Dermis blood vessel endothelial cell (primary cell): ENCODE measurements at regions not wholly inside any gene's neighbourhood (a gene's known extent, or its start where the extent isn't known, plus 50 kb on each side); places are given as distances from the start of the nearest gene placed in this dataset.
"Not testable (repeated sequence)": the region's sequence is repeated elsewhere in the genome, so short reads cannot be mapped to it uniquely, and the experiment has no call there.

Experiments used
- DNase-seq: peaks from one replicate; pipeline ENCODE4 v3.0.0; 2010

GRCh38 chr4:189551931-189552670 is 388.6 kb upstream of the FRG1 start:
- not testable (repeated sequence) for DNase-seq

DNA sequence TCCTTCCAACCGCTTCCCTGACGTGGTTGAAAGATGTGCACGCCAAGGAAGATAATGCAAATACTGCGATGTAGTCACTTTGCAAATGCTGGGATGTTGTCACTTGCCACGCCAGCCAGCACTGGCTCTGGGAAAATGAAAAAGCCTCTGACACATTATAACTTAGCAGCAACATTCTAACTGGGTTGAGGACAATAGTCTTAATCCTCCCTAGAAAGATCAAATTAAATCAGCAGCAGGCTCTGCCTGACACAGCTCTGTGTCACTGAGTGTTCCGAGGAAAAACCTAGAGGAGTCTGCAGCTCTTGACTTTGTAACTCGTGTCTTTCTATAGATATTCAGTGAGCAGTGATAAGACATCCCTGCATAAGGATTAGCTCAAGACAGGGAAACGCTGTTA is 380.1 kb upstream of the FRG1 start:
- not testable (repeated sequence) for DNase-seq

DNA sequence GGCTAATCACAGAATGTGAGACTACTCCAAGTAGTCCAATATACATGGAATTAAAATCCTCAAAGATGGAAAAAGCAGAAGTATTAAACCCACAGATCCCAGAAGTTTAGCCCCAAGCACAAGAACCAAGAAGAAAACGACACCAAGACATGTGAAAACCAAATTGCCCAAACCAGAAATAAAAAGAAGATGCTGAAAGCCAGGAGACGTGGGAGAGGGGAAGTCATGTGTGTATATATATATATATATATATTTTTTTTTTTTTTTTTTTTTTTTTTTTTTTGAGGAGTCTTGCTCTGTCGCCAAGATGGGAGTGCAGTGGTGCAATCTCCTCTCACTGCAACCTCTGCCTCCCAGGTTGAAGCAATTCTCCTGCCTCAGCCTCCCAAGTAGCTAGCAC is 376.9 kb upstream of the FRG1 start:
- not testable (repeated sequence) for DNase-seq

- DNase-seq: not testable (repeated sequence)
Measured at GRCh38 chr4:189566271-189566670, 374.4 kb upstream of the FRG1 start.

GRCh38 chr4:189566900-189567299 is 373.8 kb upstream of the FRG1 start:
- DNase-seq: not testable (repeated sequence)

DNA sequence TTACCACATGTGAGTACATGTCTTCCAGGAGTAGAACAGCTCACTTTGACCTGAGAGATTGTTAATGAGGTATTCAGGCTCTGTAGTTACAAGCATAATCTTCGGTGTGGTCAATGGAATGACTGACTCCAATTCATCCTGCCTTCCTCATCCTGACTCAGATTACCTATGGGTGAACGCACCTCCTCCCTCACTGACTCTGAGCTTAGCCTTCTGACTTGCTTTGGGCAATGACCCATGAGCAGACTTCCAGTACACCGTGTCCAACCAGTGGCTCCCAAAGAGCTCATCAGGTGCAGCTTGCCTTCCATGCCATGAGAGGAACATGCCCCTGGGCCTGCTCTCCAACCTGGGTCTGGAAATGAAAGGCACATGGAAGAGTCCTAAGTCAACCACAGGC is 361.0 kb upstream of the FRG1 start:
- DNase-seq: not testable (repeated sequence)

GRCh38 chr4:189586908-189587632 is 353.6 kb upstream of the FRG1 start:
- not testable (repeated sequence) for DNase-seq

- DNase-seq: not testable (repeated sequence)
Measured at GRCh38 chr4:189589201-189589600, 351.5 kb upstream of the FRG1 start.

GRCh38 chr4:189592890-189593289 is 347.8 kb upstream of the FRG1 start:
- no peak for DNase-seq

- DNase-seq: no peak
Measured at GRCh38 chr4:189597341-189597740, 343.3 kb upstream of the FRG1 start.

GRCh38 chr4:189600264-189600663 is 340.4 kb upstream of the FRG1 start:
- DNase-seq: no peak

DNA sequence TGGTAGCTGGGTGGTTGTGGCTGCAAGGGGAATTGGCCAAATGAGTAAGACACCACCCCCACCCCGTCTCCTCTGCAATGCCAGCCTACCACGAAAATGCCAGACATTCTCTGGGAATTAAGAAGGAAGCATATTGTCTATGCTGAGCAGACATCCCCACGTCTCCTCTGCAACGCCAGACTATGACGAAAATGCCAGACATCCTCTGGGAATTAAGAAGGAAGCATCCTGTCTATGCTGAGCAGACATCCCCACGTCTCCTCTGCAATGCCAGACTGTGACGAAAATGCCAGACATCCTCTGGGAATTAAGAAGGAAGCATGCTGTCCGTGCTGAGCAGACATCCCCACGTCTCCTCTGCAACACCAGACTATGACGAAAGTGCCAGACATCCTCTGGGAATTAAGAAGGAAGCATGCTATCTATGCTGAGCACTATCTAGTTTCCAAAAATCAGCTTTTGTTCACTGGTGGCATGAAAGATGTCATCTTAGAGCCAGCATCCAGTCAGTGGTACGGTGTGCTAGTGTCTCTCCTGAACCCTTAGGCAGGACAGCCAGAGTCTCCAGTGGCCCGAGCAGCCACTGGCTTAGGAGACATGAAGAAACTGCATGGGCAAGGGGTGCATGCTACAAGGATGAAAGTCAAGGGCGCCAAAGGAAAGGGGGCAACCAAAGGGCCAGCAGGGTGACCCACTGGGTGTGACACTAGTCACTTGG is 339.8 kb upstream of the FRG1 start:
- DNase-seq: no peak

- not testable (repeated sequence) for DNase-seq
Measured at GRCh38 chr4:189602827-189603226, 337.8 kb upstream of the FRG1 start.

DNA sequence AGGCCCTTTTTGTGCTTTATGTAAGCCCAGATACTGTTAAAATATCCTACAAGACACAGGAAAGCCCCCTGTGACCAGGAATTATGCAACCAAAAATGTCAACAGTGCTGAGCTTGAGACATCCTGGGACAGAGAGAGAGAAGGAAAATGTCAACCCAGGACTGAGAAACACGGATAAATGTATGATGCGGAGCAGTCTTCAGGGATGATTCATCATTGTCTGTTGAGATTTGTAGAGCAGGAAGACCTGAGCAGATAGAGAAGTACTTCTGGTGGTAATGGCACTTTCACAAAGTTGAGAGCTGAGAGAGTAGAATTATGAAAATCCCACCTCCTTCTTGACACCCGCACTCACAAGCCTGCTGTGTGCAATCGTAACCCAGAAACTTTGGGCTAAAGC is 330.1 kb upstream of the FRG1 start:
- DNase-seq: not testable (repeated sequence)

GRCh38 chr4:189613207-189613606 is 327.5 kb upstream of the FRG1 start:
- DNase-seq: no peak

- no peak for DNase-seq
Measured at GRCh38 chr4:189615217-189615663, 325.4 kb upstream of the FRG1 start.

DNA sequence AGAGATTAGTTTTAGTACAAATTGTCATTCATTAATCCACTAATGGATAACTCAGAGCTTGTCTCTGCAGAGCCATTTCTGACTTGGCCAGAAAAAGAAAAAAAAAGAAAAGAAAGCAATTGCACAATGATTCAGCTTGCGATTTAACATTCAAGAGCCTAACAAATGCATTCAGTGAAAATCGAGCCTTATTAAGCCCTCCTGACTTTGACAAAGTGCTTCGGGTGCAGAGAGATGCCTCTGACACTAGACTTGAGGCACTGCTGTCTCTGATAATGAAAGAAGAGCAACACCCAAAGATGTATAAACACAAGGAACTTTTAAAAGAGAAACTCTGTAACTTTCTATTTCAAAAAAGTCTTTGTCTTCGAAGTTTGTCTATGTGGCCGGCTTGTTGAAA is 322.9 kb upstream of the FRG1 start:
- not testable (repeated sequence) for DNase-seq

DNA sequence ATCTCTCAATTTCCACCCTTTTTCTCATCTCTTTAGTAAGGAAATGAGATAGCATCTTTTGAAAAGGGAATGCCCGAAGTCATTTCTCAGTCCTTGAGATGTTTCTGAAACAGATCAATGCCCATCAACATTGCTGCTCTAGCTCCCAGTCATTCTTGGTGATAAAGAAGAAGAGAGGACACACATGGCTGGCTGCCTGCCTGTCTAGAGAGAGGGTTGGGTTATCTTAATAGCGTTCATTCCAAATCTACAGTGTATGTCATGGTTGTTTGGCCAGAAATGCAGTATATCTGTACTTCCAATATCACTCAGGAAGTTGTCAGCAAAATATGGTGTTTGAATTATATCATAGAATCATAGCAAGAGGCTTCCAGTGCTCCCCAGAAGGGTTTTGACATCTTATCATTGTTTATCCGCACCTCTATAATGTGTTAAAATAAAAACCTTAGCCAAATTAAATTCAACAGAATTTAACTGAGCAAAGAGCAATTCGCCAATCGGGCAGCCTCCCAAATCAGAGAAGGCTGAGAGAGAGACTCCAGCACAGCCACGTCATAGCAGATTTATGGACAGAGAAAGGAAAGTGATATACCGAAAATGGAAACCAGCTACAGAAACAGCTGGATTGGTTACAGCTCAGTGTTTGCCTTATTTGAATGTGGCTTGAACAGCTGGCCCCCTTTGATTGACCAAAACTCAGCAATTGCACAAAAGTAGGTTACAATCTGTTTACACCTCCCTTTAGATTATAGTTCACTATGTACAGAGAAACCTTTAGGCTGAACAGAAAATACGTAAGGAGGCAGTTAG is 321.0 kb upstream of the FRG1 start:
- not testable (repeated sequence) for DNase-seq

DNA sequence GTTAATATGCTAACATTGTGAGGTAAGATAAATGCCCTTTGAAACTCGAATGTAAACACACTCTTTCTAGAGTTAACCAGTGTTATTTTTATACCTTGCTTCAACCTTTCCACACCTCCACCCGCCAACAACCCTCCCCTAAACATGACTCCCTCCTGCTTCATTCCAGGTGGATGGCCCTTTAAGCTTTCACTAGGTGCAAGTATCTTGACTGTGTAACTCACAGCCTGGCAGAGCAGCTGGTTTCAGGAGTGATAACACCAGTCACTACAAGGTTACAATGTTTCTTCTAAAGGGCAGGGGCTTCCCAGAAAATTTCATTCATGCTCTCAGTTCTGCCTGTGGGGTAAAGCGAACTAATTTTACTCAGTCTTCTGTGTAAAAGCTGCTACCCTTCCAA is 318.1 kb upstream of the FRG1 start:
- not testable (repeated sequence) for DNase-seq

DNA sequence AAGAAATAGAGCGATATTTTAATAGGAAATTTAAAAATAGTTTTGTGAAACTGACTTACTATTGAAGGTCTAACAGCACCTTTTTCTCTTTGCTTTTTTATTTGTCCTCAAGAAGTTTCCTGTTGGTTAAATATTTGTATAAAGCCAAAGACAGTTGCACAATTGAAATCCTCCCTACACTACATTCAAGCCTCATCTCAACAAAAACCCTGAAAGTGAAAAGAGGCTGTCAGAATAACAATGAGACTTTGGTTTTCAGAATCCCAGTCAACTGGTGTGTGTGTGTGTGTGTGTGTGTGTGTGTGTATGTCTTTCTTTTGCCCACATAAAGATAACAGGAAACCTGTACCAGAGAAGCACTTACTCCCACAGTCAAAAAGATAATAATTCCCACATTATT is 313.6 kb upstream of the FRG1 start:
- DNase-seq: not testable (repeated sequence)

- DNase-seq: not testable (repeated sequence)
Measured at GRCh38 chr4:189629733-189630132, 310.9 kb upstream of the FRG1 start.

DNA sequence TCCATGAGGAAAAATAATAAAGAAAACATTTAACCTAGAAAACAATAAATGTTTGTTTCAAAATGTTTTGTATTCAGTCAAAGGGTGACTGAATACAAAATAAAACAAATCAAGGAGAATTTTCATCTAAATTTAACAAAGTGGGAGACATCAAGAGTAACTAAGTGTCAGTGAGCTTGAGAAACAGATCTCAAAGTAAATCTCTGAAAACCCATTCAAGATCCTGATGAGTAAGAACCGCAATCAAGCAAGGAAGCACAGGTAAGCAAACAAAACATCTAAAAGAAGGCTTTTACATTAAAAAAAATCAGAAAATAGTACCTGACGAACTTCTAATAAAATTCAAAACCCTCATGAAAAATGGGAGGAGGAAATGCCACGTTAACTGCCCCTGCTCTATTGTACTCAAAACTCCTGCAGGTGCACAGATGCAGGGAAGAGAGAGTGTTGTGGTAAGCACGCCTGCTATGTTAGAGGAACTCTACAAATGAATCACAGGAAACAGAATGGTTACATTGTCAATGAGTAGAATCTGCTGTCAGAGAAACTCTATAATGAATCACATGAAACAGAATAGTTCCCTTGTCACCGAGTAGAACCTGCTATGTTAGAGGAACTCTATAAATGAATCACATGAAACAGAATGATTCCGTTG is 309.6 kb upstream of the FRG1 start:
- DNase-seq: not testable (repeated sequence)
